ENCODE measurements at regions not wholly inside any gene's neighbourhood (a gene's known extent, or its start where the extent isn't known, plus 50 kb on each side); places are given as distances from the start of the nearest gene placed in this dataset.

- CTCF ChIA-PET (ENCODE audit: partially characterized antibody), result interaction anchor here (0.6 kb wide), 1 partner anchor 11 kb away, joined by 3 read pairs; no protein-coding TSS in a partner anchor
Measured at GRCh38 chr11:133677387-133677786, 145.1 kb upstream of the OPCML start.

GRCh38 chr11:133676265-133676664 is 144.0 kb upstream of the OPCML start:
- Mint-ChIP-seq H3K27me3 (peaks cover 2 to 5% of the 10 kb centered on the region in 2 donors), H3K9me3 (peaks cover 0 to 8% (median 0%) of the 10 kb centered on the region in 8 donors), H3K4me3 (no peak overlapping the region), H3K27ac (peak overlapping the region in 1 of 7 donors; percentile 23), H3K4me1 (no peaks in the 10 kb centered on the region), H3K36me3 (no peaks in the 10 kb centered on the region)
- no peak for DNase-seq
- CTCF ChIA-PET (ENCODE audit: partially characterized antibody), result no interaction called here
- Histone ChIP-seq H3K36me3 (ENCODE audit: insufficient read depth, low read length) (no peaks in the 10 kb centered on the region), H3K4me3 (ENCODE audit: low read length in 2 of 2) (no peak overlapping the region), H3K27me3 (ENCODE audit: insufficient read depth, low read length) (no peaks in the 10 kb centered on the region), H3K27ac (ENCODE audit: low read depth, low read length) (no peak overlapping the region), H3K4me1 (ENCODE audit: insufficient read depth, low read length) (no peaks in the 10 kb centered on the region), H3K9me3 (ENCODE audit: control insufficient read depth in 1 of 2, low read length in 2 of 2) (no peaks in the 10 kb centered on the region)
- intact Hi-C loops (cut with micrococcal nuclease), result no loop called here
- POLR2A ChIA-PET (ENCODE audit: partially characterized antibody), result no interaction called here

More at GRCh38 chr11:133677387-133677786, 145.1 kb upstream of the OPCML start:
- no peaks in the 10 kb centered on the region for H3K36me3 Mint-ChIP-seq
- peaks cover 4 to 5% of the 10 kb centered on the region in 2 donors for H3K27me3 Mint-ChIP-seq
- Histone ChIP-seq H3K27ac (ENCODE audit: low read depth, low read length) (no peak overlapping the region), H3K36me3 (ENCODE audit: insufficient read depth, low read length) (no peaks in the 10 kb centered on the region), H3K4me1 (ENCODE audit: insufficient read depth, low read length) (no peaks in the 10 kb centered on the region), H3K4me3 (ENCODE audit: low read length in 2 of 2) (no peak overlapping the region), H3K9me3 (ENCODE audit: control insufficient read depth in 1 of 2, low read length in 2 of 2) (no peaks in the 10 kb centered on the region), H3K27me3 (ENCODE audit: insufficient read depth, low read length) (no peaks in the 10 kb centered on the region)
- peaks cover 0 to 8% (median 0%) of the 10 kb centered on the region in 8 donors for H3K9me3 Mint-ChIP-seq
- H3K4me1 Mint-ChIP-seq, result no peaks in the 10 kb centered on the region
- H3K27ac Mint-ChIP-seq, result no peak overlapping the region
- DNase-seq, result no peak
- no peak overlapping the region for H3K4me3 Mint-ChIP-seq
- intact Hi-C loops (cut with micrococcal nuclease), result no loop called here
- POLR2A ChIA-PET (ENCODE audit: partially characterized antibody), result no interaction called here

- intact Hi-C loops (cut with micrococcal nuclease), result no loop called here
- Histone ChIP-seq H3K9me3 (ENCODE audit: control insufficient read depth in 1 of 2, low read length in 2 of 2) (no peaks in the 10 kb centered on the region), H3K27me3 (ENCODE audit: insufficient read depth, low read length) (no peaks in the 10 kb centered on the region), H3K36me3 (ENCODE audit: insufficient read depth, low read length) (no peaks in the 10 kb centered on the region), H3K4me1 (ENCODE audit: insufficient read depth, low read length) (no peaks in the 10 kb centered on the region), H3K4me3 (ENCODE audit: low read length in 2 of 2) (no peak overlapping the region), H3K27ac (ENCODE audit: low read depth, low read length) (no peak overlapping the region)
- CTCF ChIA-PET (ENCODE audit: partially characterized antibody), result no interaction called here
- Mint-ChIP-seq H3K4me1 (no peaks in the 10 kb centered on the region), H3K4me3 (no peak overlapping the region), H3K9me3 (peaks cover 0 to 3% (median 0%) of the 10 kb centered on the region in 8 donors), H3K36me3 (no peaks in the 10 kb centered on the region), H3K27ac (no peak overlapping the region), H3K27me3 (no peaks in the 10 kb centered on the region)
- POLR2A ChIA-PET (ENCODE audit: partially characterized antibody), result no interaction called here
- no peak for DNase-seq
Measured at GRCh38 chr11:133669371-133670053, 137.2 kb upstream of the OPCML start.

DNA sequence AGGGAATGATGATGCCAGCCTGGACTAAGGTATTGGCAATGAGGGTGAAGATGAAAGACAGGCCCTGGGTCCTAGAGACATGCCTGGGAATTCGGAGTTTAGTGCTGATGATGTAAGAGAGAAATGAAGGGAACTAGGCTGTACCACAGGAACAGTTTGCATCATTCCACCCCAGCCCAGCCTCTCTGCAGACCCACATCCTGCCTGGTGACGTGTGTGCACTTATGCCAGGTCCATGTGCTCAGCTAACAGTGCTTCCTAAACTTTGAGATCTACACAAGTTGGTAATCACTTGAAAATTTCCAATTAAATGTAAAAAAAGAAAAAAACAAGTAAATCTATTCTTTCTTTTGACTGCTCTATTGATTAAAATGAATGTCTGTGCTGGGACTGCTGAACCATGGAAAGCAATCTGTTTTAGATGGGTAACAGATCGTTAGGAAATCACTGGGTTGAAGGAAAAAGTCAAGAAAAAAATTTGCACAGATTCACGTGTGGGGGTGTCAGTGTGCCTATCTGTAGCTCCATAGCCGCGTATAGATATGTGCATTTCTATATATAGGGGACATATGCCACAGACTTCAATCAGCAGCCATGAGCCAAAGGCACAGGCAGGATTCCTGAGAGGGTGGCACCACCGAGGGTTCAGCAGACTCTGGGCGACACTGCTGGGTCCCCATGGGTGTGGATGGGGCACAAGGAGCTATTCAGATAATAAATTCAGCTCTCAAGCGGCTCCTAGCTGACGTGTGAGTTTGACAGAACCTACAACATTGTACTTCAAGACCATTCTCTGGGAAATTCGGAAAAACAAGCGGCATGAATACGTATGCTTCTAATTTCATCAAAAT is 131.1 kb upstream of the OPCML start:
- no peaks in the 10 kb centered on the region for H3K4me1 ChIP-seq (ENCODE audit: insufficient read depth, low read length)
- intact Hi-C loops (cut with micrococcal nuclease), result no loop called here
- no peaks in the 10 kb centered on the region for H3K36me3 ChIP-seq (ENCODE audit: insufficient read depth, low read length)
- H3K9me3 Mint-ChIP-seq, result peaks cover 0 to 3% (median 0%) of the 10 kb centered on the region in 8 donors
- ChIA-PET POLR2A (ENCODE audit: partially characterized antibody) (no interaction called here), CTCF (ENCODE audit: partially characterized antibody) (no interaction called here)
- no peak overlapping the region for H3K27ac Mint-ChIP-seq
- no peak overlapping the region for H3K4me3 ChIP-seq (ENCODE audit: low read length in 2 of 2)
- peaks cover 1 to 2% of the 10 kb centered on the region in 2 donors for H3K27me3 Mint-ChIP-seq
- no peak overlapping the region for H3K27ac ChIP-seq (ENCODE audit: low read depth, low read length)
- no peak for DNase-seq
- H3K36me3 Mint-ChIP-seq, result no peaks in the 10 kb centered on the region
- H3K4me3 Mint-ChIP-seq, result no peak overlapping the region
- no peaks in the 10 kb centered on the region for H3K4me1 Mint-ChIP-seq
- H3K9me3 ChIP-seq (ENCODE audit: control insufficient read depth in 1 of 2, low read length in 2 of 2), result no peaks in the 10 kb centered on the region
- no peaks in the 10 kb centered on the region for H3K27me3 ChIP-seq (ENCODE audit: insufficient read depth, low read length)

DNA sequence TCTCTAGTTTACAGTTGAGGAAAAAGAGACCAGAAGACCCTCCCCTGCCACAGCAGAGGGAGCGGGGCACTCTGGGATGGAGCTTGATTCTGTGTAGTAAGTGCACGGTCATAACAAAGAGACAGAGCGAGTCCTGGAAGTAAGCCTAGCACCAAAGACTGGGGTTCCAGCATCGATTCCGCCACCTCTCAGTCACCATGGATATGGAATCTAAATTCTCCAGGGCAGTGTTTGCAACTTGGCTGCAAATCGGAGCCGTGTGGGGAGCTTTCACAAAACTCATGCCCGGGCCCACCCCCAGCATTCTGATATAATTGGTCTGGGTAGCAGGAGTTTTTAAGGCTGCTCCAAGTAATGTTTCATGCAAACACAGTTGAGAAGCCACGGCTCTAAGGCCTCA is 129.5 kb upstream of the OPCML start:
- Mint-ChIP-seq H3K36me3 (no peaks in the 10 kb centered on the region), H3K4me1 (no peaks in the 10 kb centered on the region), H3K27ac (no peak overlapping the region), H3K9me3 (peaks cover 0 to 6% (median 3%) of the 10 kb centered on the region in 8 donors), H3K27me3 (peaks cover 1 to 2% of the 10 kb centered on the region in 2 donors), H3K4me3 (no peak overlapping the region)
- Histone ChIP-seq H3K36me3 (ENCODE audit: insufficient read depth, low read length) (no peaks in the 10 kb centered on the region), H3K27me3 (ENCODE audit: insufficient read depth, low read length) (no peaks in the 10 kb centered on the region), H3K4me1 (ENCODE audit: insufficient read depth, low read length) (no peaks in the 10 kb centered on the region), H3K4me3 (ENCODE audit: low read length in 2 of 2) (no peak overlapping the region), H3K27ac (ENCODE audit: low read depth, low read length) (no peak overlapping the region), H3K9me3 (ENCODE audit: control insufficient read depth in 1 of 2, low read length in 2 of 2) (no peaks in the 10 kb centered on the region)
- CTCF ChIA-PET (ENCODE audit: partially characterized antibody), result no interaction called here
- intact Hi-C loops (cut with micrococcal nuclease), result no loop called here
- DNase-seq, result no peak
- POLR2A ChIA-PET (ENCODE audit: partially characterized antibody), result no interaction called here

DNA sequence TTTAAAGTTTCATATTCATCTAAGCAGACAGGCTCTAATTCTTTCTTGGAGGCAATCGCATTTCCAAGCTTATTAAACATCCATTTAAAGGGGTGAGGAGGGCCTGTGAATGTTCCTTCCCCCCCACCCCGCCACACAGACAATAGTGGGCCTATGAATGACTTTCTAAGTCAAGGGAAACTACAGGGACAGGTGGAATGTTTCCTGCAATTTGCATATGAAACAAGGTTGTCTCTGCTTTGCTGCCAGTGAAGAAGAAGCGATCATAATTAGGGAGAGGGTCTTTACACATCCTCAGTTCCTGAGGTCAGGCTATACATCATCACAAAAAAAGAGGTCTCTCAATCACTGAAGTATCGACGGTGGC is 127.9 kb upstream of the OPCML start:
- CTCF ChIA-PET (ENCODE audit: partially characterized antibody), result no interaction called here
- no peak overlapping the region for H3K4me3 Mint-ChIP-seq
- H3K4me3 ChIP-seq (ENCODE audit: low read length in 2 of 2), result no peak overlapping the region
- peaks cover 1 to 3% of the 10 kb centered on the region in 2 donors for H3K27me3 Mint-ChIP-seq
- H3K4me1 Mint-ChIP-seq, result no peaks in the 10 kb centered on the region
- intact Hi-C loops (cut with micrococcal nuclease), result no loop called here
- POLR2A ChIA-PET (ENCODE audit: partially characterized antibody), result no interaction called here
- no peaks in the 10 kb centered on the region for H3K4me1 ChIP-seq (ENCODE audit: insufficient read depth, low read length)
- H3K27ac Mint-ChIP-seq, result no peak overlapping the region
- H3K36me3 ChIP-seq (ENCODE audit: insufficient read depth, low read length), result no peaks in the 10 kb centered on the region
- H3K27me3 ChIP-seq (ENCODE audit: insufficient read depth, low read length), result no peaks in the 10 kb centered on the region
- peaks cover 0 to 8% (median 3%) of the 10 kb centered on the region in 8 donors for H3K9me3 Mint-ChIP-seq
- no peaks in the 10 kb centered on the region for H3K36me3 Mint-ChIP-seq
- no peak overlapping the region for H3K27ac ChIP-seq (ENCODE audit: low read depth, low read length)
- DNase-seq, result no peak
- no peaks in the 10 kb centered on the region for H3K9me3 ChIP-seq (ENCODE audit: control insufficient read depth in 1 of 2, low read length in 2 of 2)

GRCh38 chr11:133659538-133660201 is 127.4 kb upstream of the OPCML start:
- H3K4me3 ChIP-seq (ENCODE audit: low read length in 2 of 2), result no peak overlapping the region
- H3K27me3 Mint-ChIP-seq, result peaks cover 1 to 3% of the 10 kb centered on the region in 2 donors
- intact Hi-C loops (cut with micrococcal nuclease), result no loop called here

More at GRCh38 chr11:133659538-133660201, 127.4 kb upstream of the OPCML start:
- H3K27ac ChIP-seq (ENCODE audit: low read depth, low read length), result no peak overlapping the region
- Mint-ChIP-seq H3K9me3 (peaks cover 0 to 8% (median 3%) of the 10 kb centered on the region in 8 donors), H3K36me3 (no peaks in the 10 kb centered on the region), H3K4me1 (no peaks in the 10 kb centered on the region), H3K27ac (no peak overlapping the region), H3K4me3 (no peak overlapping the region)
- POLR2A ChIA-PET (ENCODE audit: partially characterized antibody), result no interaction called here
- no peaks in the 10 kb centered on the region for H3K9me3 ChIP-seq (ENCODE audit: control insufficient read depth in 1 of 2, low read length in 2 of 2)
- H3K4me1 ChIP-seq (ENCODE audit: insufficient read depth, low read length), result no peaks in the 10 kb centered on the region
- H3K27me3 ChIP-seq (ENCODE audit: insufficient read depth, low read length), result no peaks in the 10 kb centered on the region
- DNase-seq, result no peak
- CTCF ChIA-PET (ENCODE audit: partially characterized antibody), result no interaction called here
- H3K36me3 ChIP-seq (ENCODE audit: insufficient read depth, low read length), result no peaks in the 10 kb centered on the region

Measured in CD4-positive, alpha-beta memory T cell (primary cell).